Keratinocyte (primary cell): ENCODE measurements at regions not wholly inside any gene's neighbourhood (a gene's known extent, or its start where the extent isn't known, plus 50 kb on each side); places are given as distances from the start of the nearest gene placed in this dataset.

ENCODE experiments used
- CTCF ChIP-seq, 3 experiments: IDR thresholded peaks in 1 of 3; conservative IDR thresholded peaks in 1 of 3; optimal IDR thresholded peaks in 1 of 3; 2 replicates in 2 of 3; 3 replicates in 1 of 3; pipeline versions ENCODE3 to v1.5.1; 2011; ENCODE audit warnings: low read length in 3 of 3, mild to moderate bottlenecking in 3 of 3, moderate library complexity in 2 of 3, control low read depth in 1 of 3, inconsistent platforms in 1 of 3; ENCODE audit not compliant: insufficient read depth in 2 of 3; ENCODE audit errors: extremely low read depth in 1 of 3
- EZH2 ChIP-seq: IDR thresholded peaks from one replicate; pipeline ENCODE4 v1.6.1; 2012; ENCODE audit warnings: inconsistent platforms, mild to moderate bottlenecking, low read length, moderate library complexity

DNA sequence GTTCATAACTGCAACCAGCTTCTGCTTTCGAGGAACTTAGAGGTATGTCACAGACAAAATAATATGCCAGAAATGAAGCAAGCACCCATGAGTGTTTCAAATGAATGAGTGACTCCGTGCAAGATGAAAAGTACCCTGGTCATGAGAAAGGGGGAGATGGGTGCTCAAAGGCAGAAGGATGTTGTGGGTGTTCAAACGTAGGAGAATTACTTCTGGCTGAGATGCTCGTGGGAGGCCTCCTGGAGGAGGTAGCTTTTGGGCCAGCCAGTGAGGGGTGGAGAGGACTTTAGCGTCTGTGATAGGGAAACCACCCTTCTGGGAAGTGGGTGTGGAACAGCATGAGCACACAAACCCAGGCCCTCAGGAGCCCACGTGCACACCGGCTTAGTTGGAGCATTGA, 113.8 kb downstream of the SYF2 start:
- no peak for TF ChIP-seq CTCF (optimal IDR thresholded peaks at IDR 0.05 in 1 of 3, IDR thresholded peaks at IDR 0.05 in 1 of 3, conservative IDR thresholded peaks at IDR 0.05 in 1 of 3; ENCODE audit: extremely low read depth in 1 of 3, insufficient read depth in 2 of 3, low read length in 3 of 3)
- no peak for TF ChIP-seq EZH2
